SK-N-SH treated with all-trans-retinoic acid at 6 μM for 48 hours (cell line): ENCODE measurements at regions not wholly inside any gene's neighbourhood (a gene's known extent, or its start where the extent isn't known, plus 50 kb on each side); places are given as distances from the start of the nearest gene placed in this dataset.

Experiments used
- ATAC-seq: fragments of 200-7000 bp; cut with Tn5 transposase; 3 replicates; pipeline ENCODE4 v1.9.1; 2020; ENCODE audit warnings: mild to moderate bottlenecking, moderate library complexity
- ARNTL ChIP-seq: fragments of 450-650 bp; formaldehyde crosslinking; IDR thresholded peaks from 2 replicates; pipeline ENCODE4 v1.5.0; 2020; ENCODE audit warnings: low read depth, mild to moderate bottlenecking, moderate library complexity, borderline replicate concordance
- BACH2 ChIP-seq: fragments of 250-450 bp; sonication (Bioruptor Pico); IDR thresholded peaks from 2 replicates; pipeline ENCODE4 v1.9.0; 2021; ENCODE audit warnings: mild to moderate bottlenecking, borderline replicate concordance
- ESRRG ChIP-seq: fragments of 250-450 bp; sonication (Bioruptor Pico); IDR thresholded peaks from 2 replicates; pipeline ENCODE4 v1.6.1; 2021; ENCODE audit warnings: mild to moderate bottlenecking
- ISL1 ChIP-seq: fragments of 250-450 bp; sonication (Bioruptor Pico); IDR thresholded peaks from 2 replicates; pipeline ENCODE4 v2.1.2; 2022; ENCODE audit warnings: mild to moderate bottlenecking, moderate library complexity
- PPARA ChIP-seq: fragments of 250-450 bp; sonication (Bioruptor Pico); IDR thresholded peaks from 2 replicates; pipeline ENCODE4 v1.5.0; 2020; ENCODE audit warnings: mild to moderate bottlenecking, borderline replicate concordance
- RARB ChIP-seq: fragments of 250-450 bp; sonication (Bioruptor Pico); IDR thresholded peaks from 2 replicates; pipeline ENCODE4 v1.8.0; 2021; ENCODE audit warnings: mild to moderate bottlenecking, moderate library complexity
- SNAI2 ChIP-seq: fragments of 250-450 bp; sonication (Bioruptor Pico); IDR thresholded peaks from 2 replicates; pipeline ENCODE4 v1.5.0; 2020; ENCODE audit warnings: mild to moderate bottlenecking, moderate library complexity
- TCF4 ChIP-seq: fragments of 250-450 bp; sonication (Bioruptor Pico); IDR thresholded peaks from 2 replicates; pipeline ENCODE4 v1.8.0; 2021; ENCODE audit warnings: mild to moderate bottlenecking, moderate library complexity, borderline replicate concordance
- TOX ChIP-seq: fragments of 250-450 bp; sonication (Bioruptor Pico); IDR thresholded peaks from 2 replicates; pipeline ENCODE4 v1.8.0; 2021; ENCODE audit warnings: mild to moderate bottlenecking, moderate library complexity, borderline replicate concordance
- ZFP3 ChIP-seq: fragments of 250-450 bp; sonication (Bioruptor Pico); IDR thresholded peaks from 2 replicates; pipeline ENCODE4 v1.5.0; 2020; ENCODE audit warnings: mild to moderate bottlenecking, moderate library complexity
- ZFP30 ChIP-seq: fragments of 450-650 bp; formaldehyde crosslinking; IDR thresholded peaks from 2 replicates; pipeline ENCODE4 v1.5.0; 2022; ENCODE audit warnings: mild to moderate bottlenecking, moderate library complexity
- ZNF565 ChIP-seq: fragments of 450-650 bp; formaldehyde crosslinking; conservative IDR thresholded peaks from 2 replicates; pipeline ENCODE4 v1.5.0; 2020; ENCODE audit warnings: low read depth, mild to moderate bottlenecking, moderate library complexity
- ZNF70 ChIP-seq: fragments of 450-650 bp; formaldehyde crosslinking; IDR thresholded peaks from 2 replicates; pipeline ENCODE4 v1.5.0; 2020; ENCODE audit warnings: mild to moderate bottlenecking, moderate library complexity
- ZNF8 ChIP-seq: fragments of 450-650 bp; formaldehyde crosslinking; IDR thresholded peaks from 2 replicates; pipeline ENCODE4 v1.5.0; 2020; ENCODE audit warnings: mild to moderate bottlenecking, moderate library complexity
- TF ChIP-seq, protein P1 (sequence below): fragments of 250-450 bp; sonication (Bioruptor Pico); IDR thresholded peaks from 2 replicates; pipeline ENCODE4 v1.8.0; 2021; ENCODE audit warnings: low read depth, mild to moderate bottlenecking, moderate library complexity, borderline replicate concordance
- TF ChIP-seq, protein P2 (sequence below): fragments of 250-450 bp; sonication (Bioruptor Pico); IDR thresholded peaks from 2 replicates; pipeline ENCODE4 v1.8.0; 2020; ENCODE audit warnings: mild to moderate bottlenecking, moderate library complexity, borderline replicate concordance
- TF ChIP-seq, protein P3 (sequence below): fragments of 250-450 bp; sonication (Bioruptor Pico); IDR thresholded peaks from 2 replicates; pipeline ENCODE4 v1.5.0; 2020; ENCODE audit warnings: mild to moderate bottlenecking, moderate library complexity
- TF ChIP-seq, protein P4 (sequence below): fragments of 250-450 bp; sonication (Bioruptor Pico); IDR thresholded peaks from 2 replicates; pipeline ENCODE4 v1.5.1; 2021; ENCODE audit warnings: mild to moderate bottlenecking, moderate library complexity

DNA sequence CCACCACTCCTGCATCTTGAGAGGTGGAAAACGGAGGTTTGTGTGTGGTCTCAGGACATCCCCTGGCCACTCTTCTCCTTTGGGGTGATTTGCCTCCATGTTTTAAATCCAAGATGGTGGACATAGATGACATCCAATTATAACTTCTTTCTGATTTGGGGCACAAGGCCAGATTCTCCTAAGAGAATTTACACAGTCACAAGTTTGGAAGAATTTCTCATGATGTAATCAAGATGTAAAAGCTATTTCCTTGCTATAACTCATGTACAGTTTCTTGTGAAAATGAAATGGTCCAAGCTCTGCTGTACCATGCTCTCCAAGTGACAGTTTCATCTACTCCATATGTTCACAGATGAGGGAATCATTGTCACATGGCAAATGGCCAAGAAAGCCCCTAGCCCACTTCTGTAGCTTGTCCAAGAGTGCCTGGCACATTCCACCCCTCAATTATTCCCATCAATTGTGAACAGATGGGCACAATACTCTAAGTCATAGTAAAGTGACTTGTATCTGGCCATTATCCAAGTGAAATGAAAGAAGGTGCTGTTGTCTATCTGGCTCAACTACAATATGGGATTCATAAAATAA lies 134.6 kb upstream of the ROPN1 start:
- no peak for ATAC-seq

DNA sequence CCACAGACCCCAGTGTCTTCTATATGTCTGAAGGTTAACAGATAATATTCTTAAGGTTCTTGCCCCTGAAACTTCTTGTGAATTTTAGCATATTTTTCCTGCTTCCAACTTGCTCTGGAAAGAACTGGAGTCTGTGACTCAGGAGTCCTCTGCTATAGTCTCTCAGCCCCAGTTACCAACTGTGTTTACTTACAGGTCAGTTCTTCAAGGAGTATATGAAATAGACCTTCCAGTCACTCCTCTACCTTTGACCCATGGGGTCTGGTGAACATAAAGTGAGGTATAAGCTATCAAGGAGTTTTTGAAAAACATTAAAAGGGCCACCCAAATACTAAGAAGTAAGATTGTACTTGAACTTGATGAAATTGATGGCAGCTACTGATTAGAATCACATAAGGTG lies 139.2 kb upstream of the ROPN1 start:
- ATAC-seq: no peak
- no peak for TF ChIP-seq BACH2 (CRISPR knock-in tag)

More for the DNA sequence above, 134.6 kb upstream of the ROPN1 start:
- TF ChIP-seq, protein P1, sequence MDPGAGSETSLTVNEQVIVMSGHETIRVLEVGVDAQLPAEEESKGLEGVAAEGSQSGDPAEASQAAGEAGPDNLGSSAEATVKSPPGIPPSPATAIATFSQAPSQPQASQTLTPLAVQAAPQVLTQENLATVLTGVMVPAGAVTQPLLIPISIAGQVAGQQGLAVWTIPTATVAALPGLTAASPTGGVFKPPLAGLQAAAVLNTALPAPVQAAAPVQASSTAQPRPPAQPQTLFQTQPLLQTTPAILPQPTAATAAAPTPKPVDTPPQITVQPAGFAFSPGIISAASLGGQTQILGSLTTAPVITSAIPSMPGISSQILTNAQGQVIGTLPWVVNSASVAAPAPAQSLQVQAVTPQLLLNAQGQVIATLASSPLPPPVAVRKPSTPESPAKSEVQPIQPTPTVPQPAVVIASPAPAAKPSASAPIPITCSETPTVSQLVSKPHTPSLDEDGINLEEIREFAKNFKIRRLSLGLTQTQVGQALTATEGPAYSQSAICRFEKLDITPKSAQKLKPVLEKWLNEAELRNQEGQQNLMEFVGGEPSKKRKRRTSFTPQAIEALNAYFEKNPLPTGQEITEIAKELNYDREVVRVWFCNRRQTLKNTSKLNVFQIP (CRISPR knock-in tag): no peak
- TF ChIP-seq ISL1 (CRISPR knock-in tag): 0 out of 2 replicates have a peak, but pooled peaks have one; percentile 20

DNA sequence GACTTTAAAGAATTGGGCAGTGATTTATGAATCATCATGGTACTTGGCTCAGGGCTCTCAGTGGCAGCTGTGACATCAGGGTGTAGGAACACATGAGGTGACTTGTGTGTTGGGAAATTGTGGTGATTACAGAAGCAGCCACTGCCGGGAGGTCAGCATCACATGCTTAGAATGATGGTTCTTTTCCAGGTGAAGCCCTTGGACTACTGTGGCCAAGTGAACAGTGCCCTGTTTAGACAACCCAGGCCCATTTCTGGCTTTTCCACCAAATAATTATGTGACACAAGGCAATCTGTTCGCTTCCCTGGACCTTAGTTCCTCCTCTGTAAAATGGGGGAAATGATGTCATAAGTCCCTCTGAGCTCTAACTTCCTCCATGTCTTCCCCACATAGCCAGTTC lies 139.7 kb upstream of the ROPN1 start:
- TF ChIP-seq ESRRG (no peak), ZNF70 (CRISPR knock-in tag) (no peak), PPARA (CRISPR knock-in tag) (no peak), ZFP3 (CRISPR knock-in tag) (no peak), TCF4 (CRISPR knock-in tag) (no peak), RARB (CRISPR knock-in tag) (no peak), ZNF8 (CRISPR knock-in tag) (no peak)
- TF ChIP-seq, protein P2, sequence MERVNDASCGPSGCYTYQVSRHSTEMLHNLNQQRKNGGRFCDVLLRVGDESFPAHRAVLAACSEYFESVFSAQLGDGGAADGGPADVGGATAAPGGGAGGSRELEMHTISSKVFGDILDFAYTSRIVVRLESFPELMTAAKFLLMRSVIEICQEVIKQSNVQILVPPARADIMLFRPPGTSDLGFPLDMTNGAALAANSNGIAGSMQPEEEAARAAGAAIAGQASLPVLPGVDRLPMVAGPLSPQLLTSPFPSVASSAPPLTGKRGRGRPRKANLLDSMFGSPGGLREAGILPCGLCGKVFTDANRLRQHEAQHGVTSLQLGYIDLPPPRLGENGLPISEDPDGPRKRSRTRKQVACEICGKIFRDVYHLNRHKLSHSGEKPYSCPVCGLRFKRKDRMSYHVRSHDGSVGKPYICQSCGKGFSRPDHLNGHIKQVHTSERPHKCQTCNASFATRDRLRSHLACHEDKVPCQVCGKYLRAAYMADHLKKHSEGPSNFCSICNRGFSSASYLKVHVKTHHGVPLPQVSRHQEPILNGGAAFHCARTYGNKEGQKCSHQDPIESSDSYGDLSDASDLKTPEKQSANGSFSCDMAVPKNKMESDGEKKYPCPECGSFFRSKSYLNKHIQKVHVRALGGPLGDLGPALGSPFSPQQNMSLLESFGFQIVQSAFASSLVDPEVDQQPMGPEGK (CRISPR knock-in tag): no peak
- ATAC-seq: no peak

DNA sequence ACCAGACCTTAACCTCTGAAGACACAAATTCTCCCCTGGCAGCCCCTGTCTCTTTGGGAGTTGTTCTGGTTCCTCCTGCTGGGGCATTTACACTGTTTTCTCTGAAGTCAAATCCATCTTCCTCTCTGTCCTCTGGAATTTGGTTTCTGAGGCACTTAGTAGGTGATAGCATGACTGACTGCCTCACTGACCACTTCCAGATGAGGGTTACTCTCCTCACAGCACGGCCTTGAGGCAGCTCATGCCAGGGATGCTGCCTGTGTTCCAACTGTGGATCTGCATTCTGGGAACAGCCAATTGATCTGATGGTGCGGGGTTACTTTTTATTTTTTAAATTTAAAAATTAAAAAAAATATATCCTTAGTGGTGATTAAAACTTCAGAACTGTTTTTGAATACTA lies 140.9 kb upstream of the ROPN1 start:
- TF ChIP-seq PPARA (CRISPR knock-in tag) (no peak), BACH2 (CRISPR knock-in tag) (no peak), ISL1 (CRISPR knock-in tag) (no peak), ZFP30 (CRISPR knock-in tag) (no peak), TOX (CRISPR knock-in tag) (no peak), ZNF565 (no peak), ESRRG (no peak), RARB (CRISPR knock-in tag) (no peak), TCF4 (CRISPR knock-in tag) (no peak)
- TF ChIP-seq, protein P3, sequence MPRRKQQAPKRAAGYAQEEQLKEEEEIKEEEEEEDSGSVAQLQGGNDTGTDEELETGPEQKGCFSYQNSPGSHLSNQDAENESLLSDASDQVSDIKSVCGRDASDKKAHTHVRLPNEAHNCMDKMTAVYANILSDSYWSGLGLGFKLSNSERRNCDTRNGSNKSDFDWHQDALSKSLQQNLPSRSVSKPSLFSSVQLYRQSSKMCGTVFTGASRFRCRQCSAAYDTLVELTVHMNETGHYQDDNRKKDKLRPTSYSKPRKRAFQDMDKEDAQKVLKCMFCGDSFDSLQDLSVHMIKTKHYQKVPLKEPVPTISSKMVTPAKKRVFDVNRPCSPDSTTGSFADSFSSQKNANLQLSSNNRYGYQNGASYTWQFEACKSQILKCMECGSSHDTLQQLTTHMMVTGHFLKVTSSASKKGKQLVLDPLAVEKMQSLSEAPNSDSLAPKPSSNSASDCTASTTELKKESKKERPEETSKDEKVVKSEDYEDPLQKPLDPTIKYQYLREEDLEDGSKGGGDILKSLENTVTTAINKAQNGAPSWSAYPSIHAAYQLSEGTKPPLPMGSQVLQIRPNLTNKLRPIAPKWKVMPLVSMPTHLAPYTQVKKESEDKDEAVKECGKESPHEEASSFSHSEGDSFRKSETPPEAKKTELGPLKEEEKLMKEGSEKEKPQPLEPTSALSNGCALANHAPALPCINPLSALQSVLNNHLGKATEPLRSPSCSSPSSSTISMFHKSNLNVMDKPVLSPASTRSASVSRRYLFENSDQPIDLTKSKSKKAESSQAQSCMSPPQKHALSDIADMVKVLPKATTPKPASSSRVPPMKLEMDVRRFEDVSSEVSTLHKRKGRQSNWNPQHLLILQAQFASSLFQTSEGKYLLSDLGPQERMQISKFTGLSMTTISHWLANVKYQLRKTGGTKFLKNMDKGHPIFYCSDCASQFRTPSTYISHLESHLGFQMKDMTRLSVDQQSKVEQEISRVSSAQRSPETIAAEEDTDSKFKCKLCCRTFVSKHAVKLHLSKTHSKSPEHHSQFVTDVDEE (CRISPR knock-in tag): no peak
- TF ChIP-seq, all 23 proteins: peak for 0
- no peak for ATAC-seq

DNA sequence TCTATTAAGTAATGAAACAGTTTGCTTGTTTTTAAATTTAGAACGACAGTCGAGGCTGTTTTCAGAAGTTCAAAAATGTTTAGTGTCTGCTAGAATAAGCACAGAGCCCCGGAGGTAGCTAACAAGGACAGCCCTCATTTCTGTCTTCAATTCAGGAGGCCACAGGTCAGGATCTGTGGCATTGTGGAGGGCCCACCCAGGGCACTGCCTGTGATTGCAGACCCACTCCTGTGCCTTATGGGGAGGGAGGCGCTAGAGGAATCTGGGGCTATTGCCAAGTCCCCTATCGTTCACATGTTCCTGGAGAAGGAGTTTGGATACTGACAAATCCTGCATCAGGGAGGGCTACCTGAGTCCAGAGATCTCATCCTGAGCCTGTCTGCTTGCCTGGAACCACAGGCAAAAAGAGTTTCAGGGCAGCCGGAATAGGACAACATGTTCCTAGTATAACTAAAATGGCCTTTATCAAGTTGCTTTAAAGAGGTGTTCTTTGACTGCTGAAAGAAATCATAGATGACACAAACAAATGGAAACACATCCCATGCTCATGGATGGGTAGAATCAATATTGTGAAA lies 141.5 kb upstream of the ROPN1 start:
- TF ChIP-seq SNAI2 (CRISPR knock-in tag) (no peak), ESRRG (no peak), ARNTL (CRISPR knock-in tag) (no peak)
- TF ChIP-seq, protein P4, sequence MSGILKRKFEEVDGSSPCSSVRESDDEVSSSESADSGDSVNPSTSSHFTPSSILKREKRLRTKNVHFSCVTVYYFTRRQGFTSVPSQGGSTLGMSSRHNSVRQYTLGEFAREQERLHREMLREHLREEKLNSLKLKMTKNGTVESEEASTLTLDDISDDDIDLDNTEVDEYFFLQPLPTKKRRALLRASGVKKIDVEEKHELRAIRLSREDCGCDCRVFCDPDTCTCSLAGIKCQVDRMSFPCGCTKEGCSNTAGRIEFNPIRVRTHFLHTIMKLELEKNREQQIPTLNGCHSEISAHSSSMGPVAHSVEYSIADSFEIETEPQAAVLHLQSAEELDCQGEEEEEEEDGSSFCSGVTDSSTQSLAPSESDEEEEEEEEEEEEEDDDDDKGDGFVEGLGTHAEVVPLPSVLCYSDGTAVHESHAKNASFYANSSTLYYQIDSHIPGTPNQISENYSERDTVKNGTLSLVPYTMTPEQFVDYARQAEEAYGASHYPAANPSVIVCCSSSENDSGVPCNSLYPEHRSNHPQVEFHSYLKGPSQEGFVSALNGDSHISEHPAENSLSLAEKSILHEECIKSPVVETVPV: no peak
- ATAC-seq: no peak
